Epithelial cell of esophagus (primary cell): ENCODE measurements at regions not wholly inside any gene's neighbourhood (a gene's known extent, or its start where the extent isn't known, plus 50 kb on each side); places are given as distances from the start of the nearest gene placed in this dataset.
A peak's percentile ranks its signal among the peaks of the same experiment; 100 is the strongest.

Experiments
- DNase-seq: peaks from one replicate; pipeline ENCODE4 v3.0.0; 2010; ENCODE audit warnings: low read depth
- H3K4me3 ChIP-seq: 2 replicates; pipeline ENCODE4 v1.5.1; 2011; ENCODE audit warnings: mild to moderate bottlenecking, low read length, control low read depth
- CTCF ChIP-seq: IDR thresholded peaks from 2 replicates; pipeline ENCODE4 v1.5.1; 2011; ENCODE audit warnings: low read depth, mild to moderate bottlenecking, low read length, control low read depth, inconsistent platforms; ENCODE audit not compliant: insufficient read depth; ENCODE audit errors: missing control alignments

- no peak overlapping the region for H3K4me3 ChIP-seq
- DNase-seq: no peak
- no peak for TF ChIP-seq CTCF
These were observed 159.5 kb upstream of the GRIP1 start for GRCh38 chr12:66838366-66838765.

GRCh38 chr12:66848967-66849366 is 170.1 kb upstream of the GRIP1 start:
- TF ChIP-seq CTCF: no peak
- H3K4me3 ChIP-seq: no peak overlapping the region
- no peak for DNase-seq

- no peak overlapping the region for H3K4me3 ChIP-seq
- TF ChIP-seq CTCF: no peak
- DNase-seq: no peak
These were observed 172.3 kb upstream of the GRIP1 start for GRCh38 chr12:66851134-66851533.

- no peak overlapping the region for H3K4me3 ChIP-seq
- DNase-seq: no peak
- TF ChIP-seq CTCF: no peak
These were observed 173.2 kb upstream of the GRIP1 start for GRCh38 chr12:66852091-66852490.

- H3K4me3 ChIP-seq: no peak overlapping the region
- no peak for DNase-seq
- TF ChIP-seq CTCF: no peak
These were observed 173.9 kb upstream of the GRIP1 start for GRCh38 chr12:66852765-66853164.

- TF ChIP-seq CTCF: no peak
- DNase-seq: peak; percentile 38
- H3K4me3 ChIP-seq: no peak overlapping the region
These were observed 181.0 kb upstream of the GRIP1 start for GRCh38 chr12:66859751-66860440.

- DNase-seq: peak; percentile 63
- peak; percentile 97 for TF ChIP-seq CTCF
- H3K4me3 ChIP-seq: no peak overlapping the region
These were observed 182.2 kb upstream of the GRIP1 start for GRCh38 chr12:66860752-66861750.
